ENCODE measurements at regions not wholly inside any gene's neighbourhood (a gene's known extent, or its start where the extent isn't known, plus 50 kb on each side); places are given as distances from the start of the nearest gene placed in this dataset.
"Not testable (repeated sequence)": the region's sequence is repeated elsewhere in the genome, so short reads cannot be mapped to it uniquely, and the experiment has no call there.

- H3K27me3 Mint-ChIP-seq (ENCODE audit: low read depth), result no peaks in the 10 kb centered on the region
- no peaks in the 10 kb centered on the region for H3K4me1 Mint-ChIP-seq
- peaks cover 6% of the 10 kb centered on the region for H3K9me3 Mint-ChIP-seq
- H3K36me3 Mint-ChIP-seq, result no peaks in the 10 kb centered on the region
- no peak for TF ChIP-seq CTCF (IDR thresholded peaks at IDR 0.05; ENCODE audit: unreplicated experiment)
- H3K4me3 Mint-ChIP-seq, result no peak overlapping the region
- no peak overlapping the region for H3K27ac Mint-ChIP-seq
- DNase-seq (ENCODE audit: low spot score in 2 of 2, unreplicated experiment in 2 of 2), result no peak
Observed at GRCh38 chr9:102740578-102740977, 254.6 kb upstream of the CYLC2 start.

- no peaks in the 10 kb centered on the region for H3K4me1 Mint-ChIP-seq
- H3K27me3 Mint-ChIP-seq (ENCODE audit: low read depth), result no peaks in the 10 kb centered on the region
- H3K27ac Mint-ChIP-seq, result no peak overlapping the region
- H3K36me3 Mint-ChIP-seq, result no peaks in the 10 kb centered on the region
- TF ChIP-seq CTCF (IDR thresholded peaks at IDR 0.05; ENCODE audit: unreplicated experiment), result no peak
- H3K4me3 Mint-ChIP-seq, result no peak overlapping the region
- H3K9me3 Mint-ChIP-seq, result peaks cover 36% of the 10 kb centered on the region
- no peak for DNase-seq (ENCODE audit: low spot score in 2 of 2, unreplicated experiment in 2 of 2)
Observed at GRCh38 chr9:102728946-102729345, 266.2 kb upstream of the CYLC2 start.

- Mint-ChIP-seq H3K36me3 (no peaks in the 10 kb centered on the region), H3K4me1 (no peaks in the 10 kb centered on the region), H3K4me3 (no peak overlapping the region), H3K27me3 (ENCODE audit: low read depth) (no peaks in the 10 kb centered on the region), H3K27ac (no peak overlapping the region), H3K9me3 (peaks cover 66% of the 10 kb centered on the region)
- no peak for DNase-seq (ENCODE audit: low spot score in 2 of 2, unreplicated experiment in 2 of 2)
- TF ChIP-seq CTCF (IDR thresholded peaks at IDR 0.05; ENCODE audit: unreplicated experiment), result no peak
Observed at GRCh38 chr9:102714184-102714583, 280.9 kb upstream of the CYLC2 start.

GRCh38 chr9:102712910-102713309, 282.2 kb upstream of the CYLC2 start:
- peaks cover 56% of the 10 kb centered on the region for H3K9me3 Mint-ChIP-seq
- not testable (repeated sequence) for DNase-seq (ENCODE audit: low spot score in 2 of 2, unreplicated experiment in 2 of 2); H3K36me3 Mint-ChIP-seq; H3K27ac Mint-ChIP-seq; H3K4me1 Mint-ChIP-seq; H3K4me3 Mint-ChIP-seq; H3K27me3 Mint-ChIP-seq (ENCODE audit: low read depth)

- Mint-ChIP-seq H3K36me3 (no peaks in the 10 kb centered on the region), H3K27ac (no peak overlapping the region), H3K4me3 (no peak overlapping the region), H3K4me1 (no peaks in the 10 kb centered on the region), H3K9me3 (peaks cover 14% of the 10 kb centered on the region), H3K27me3 (ENCODE audit: low read depth) (no peaks in the 10 kb centered on the region)
- TF ChIP-seq CTCF (IDR thresholded peaks at IDR 0.05; ENCODE audit: unreplicated experiment), result no peak
- DNase-seq (ENCODE audit: low spot score in 2 of 2, unreplicated experiment in 2 of 2), result no peak
Observed at GRCh38 chr9:102700936-102701335, 294.2 kb upstream of the CYLC2 start.

GRCh38 chr9:102669220-102669619, 325.9 kb upstream of the CYLC2 start:
- H3K27ac Mint-ChIP-seq, result no peak overlapping the region
- H3K4me3 Mint-ChIP-seq, result no peak overlapping the region
- H3K4me1 Mint-ChIP-seq, result no peaks in the 10 kb centered on the region
- H3K36me3 Mint-ChIP-seq, result no peaks in the 10 kb centered on the region
- peaks cover 5% of the 10 kb centered on the region for H3K9me3 Mint-ChIP-seq
- TF ChIP-seq CTCF (IDR thresholded peaks at IDR 0.05; ENCODE audit: unreplicated experiment), result no peak
- no peaks in the 10 kb centered on the region for H3K27me3 Mint-ChIP-seq (ENCODE audit: low read depth)
- no peak for DNase-seq (ENCODE audit: low spot score in 2 of 2, unreplicated experiment in 2 of 2)
